IMR-90 (cell line): ENCODE measurements at regions not wholly inside any gene's neighbourhood (a gene's known extent, or its start where the extent isn't known, plus 50 kb on each side); places are given as distances from the start of the nearest gene placed in this dataset.

ENCODE experiments used
- ATAC-seq: fragments of 200-7000 bp; cut with Tn5 transposase; 2 replicates; pipeline ENCODE4 v1.9.1; 2020; ENCODE audit warnings: low read depth, mild to moderate bottlenecking, moderate library complexity
- BruUV-seq: library from RNA; stranded (reverse); fragments of 400-500 nt; replicated peaks from 2 replicates; lab custom pipeline; 2021; lab: Mats Ljungman, UMichigan
- CTCF ChIA-PET: fragments of 300-600 bp; formaldehyde crosslinking; extraction: SDS; loops from one replicate; lab custom pipeline; 2021; ENCODE audit warnings: antibody characterized with exemption; lab: Yijun Ruan, JAX
- POLR2A ChIA-PET: fragments of 300-600 bp; sonication (Branson Sonifier 250); formaldehyde crosslinking; loops from one replicate; lab custom pipeline; 2022; ENCODE audit warnings: antibody characterized with exemption; ENCODE audit not compliant: unreplicated experiment; lab: Charles Lee
- DNase-seq: peaks from one replicate; pipeline ENCODE4 v3.0.0; 2013
- H2AFZ ChIP-seq: replicated peaks from 2 replicates; pipeline ENCODE3; 2013; ENCODE audit warnings: low read length, mild to moderate bottlenecking; ENCODE audit not compliant: poor library complexity
- H2AK5ac ChIP-seq: 2 replicates; pipeline ENCODE4 v1.6.1; 2013; ENCODE audit warnings: low read depth, low read length, inconsistent platforms
- H2AK9ac ChIP-seq: replicated peaks from 2 replicates; pipeline ENCODE3; 2013; ENCODE audit warnings: mild to moderate bottlenecking, low read depth, low read length, moderate library complexity; ENCODE audit not compliant: poor library complexity
- H2BK120ac ChIP-seq: 2 replicates; pipeline ENCODE4 v1.6.1; 2013; ENCODE audit warnings: low read depth, low read length, inconsistent platforms
- H2BK15ac ChIP-seq: 3 replicates; pipeline ENCODE4 v1.6.1; 2013; ENCODE audit warnings: low read depth, low read length, inconsistent platforms
- H2BK20ac ChIP-seq: 2 replicates; pipeline ENCODE4 v1.6.1; 2013; ENCODE audit warnings: low read depth, mild to moderate bottlenecking, inconsistent platforms, low read length, moderate library complexity
- H2BK5ac ChIP-seq: 2 replicates; pipeline ENCODE4 v1.6.1; 2013; ENCODE audit warnings: mild to moderate bottlenecking, low read depth, low read length, inconsistent platforms; ENCODE audit not compliant: poor library complexity, severe bottlenecking
- H3K14ac ChIP-seq: replicated peaks from 2 replicates; pipeline ENCODE4 v1.6.1; 2013; ENCODE audit warnings: low read depth, low read length, inconsistent platforms
- H3K18ac ChIP-seq: 2 replicates; pipeline ENCODE4 v1.6.1; 2013; ENCODE audit warnings: low read depth, low read length, control low read depth
- H3K23ac ChIP-seq: 2 replicates; pipeline ENCODE4 v1.6.1; 2013; ENCODE audit warnings: low read depth, low read length, inconsistent platforms
- H3K27ac ChIP-seq: 2 replicates; pipeline ENCODE4 v1.5.1; 2013; ENCODE audit warnings: mild to moderate bottlenecking, control low read depth, low read length; ENCODE audit not compliant: insufficient read depth
- H3K27me3 ChIP-seq: 2 replicates; pipeline ENCODE4 v1.6.1; 2013; ENCODE audit warnings: low read length; ENCODE audit not compliant: control insufficient read depth, insufficient read depth
- H3K36me3 ChIP-seq: 2 replicates; pipeline ENCODE4 v1.6.1; 2013; ENCODE audit warnings: low read length, mixed read lengths; ENCODE audit not compliant: control insufficient read depth, insufficient read depth
- H3K4ac ChIP-seq: 2 replicates; pipeline ENCODE4 v1.6.1; 2013; ENCODE audit warnings: low read depth, low read length, inconsistent platforms
- H3K4me1 ChIP-seq: 2 replicates; pipeline ENCODE4 v1.6.1; 2013; ENCODE audit warnings: low read length, mixed read lengths; ENCODE audit not compliant: control insufficient read depth, insufficient read depth
- H3K4me2 ChIP-seq: 2 replicates; pipeline ENCODE4 v1.6.1; 2013; ENCODE audit warnings: low read depth, mild to moderate bottlenecking, control low read depth, low read length, moderate library complexity
- H3K4me3 ChIP-seq: 2 replicates; pipeline ENCODE4 v1.5.1; 2013; ENCODE audit warnings: low read depth, mild to moderate bottlenecking, control low read depth, low read length, moderate library complexity; ENCODE audit not compliant: insufficient read depth
- H3K56ac ChIP-seq: 2 replicates; pipeline ENCODE4 v1.6.1; 2013; ENCODE audit warnings: low read length, inconsistent platforms; ENCODE audit not compliant: insufficient read depth; ENCODE audit errors: extremely low read depth
- H3K79me1 ChIP-seq, 2 experiments: 2 replicates each; pipeline ENCODE4 v1.6.1; 2013; ENCODE audit warnings: low read length in 2 of 2, inconsistent platforms in 1 of 2, low read depth in 1 of 2
- H3K9ac ChIP-seq: 2 replicates; pipeline ENCODE4 v1.6.1; 2013; ENCODE audit warnings: low read depth, low read length, control low read depth
- H3K9me1 ChIP-seq: 2 replicates; pipeline ENCODE4 v1.6.1; 2013; ENCODE audit warnings: low read length, inconsistent platforms; ENCODE audit not compliant: insufficient read depth
- H3K9me3 ChIP-seq: 2 replicates; pipeline ENCODE4 v1.6.1; 2013; ENCODE audit warnings: low read length; ENCODE audit not compliant: control insufficient read depth, insufficient read depth
- H4K20me1 ChIP-seq: 2 replicates; pipeline ENCODE4 v1.6.1; 2013; ENCODE audit warnings: low read length, inconsistent platforms; ENCODE audit not compliant: insufficient read depth
- H4K5ac ChIP-seq: 2 replicates; pipeline ENCODE4 v1.6.1; 2013; ENCODE audit warnings: mild to moderate bottlenecking, low read depth, low read length, control low read depth
- H4K8ac ChIP-seq, 2 experiments: 2 replicates each; pipeline ENCODE4 v1.6.1; 2013; ENCODE audit warnings: low read depth in 2 of 2, low read length in 2 of 2, control low read depth in 1 of 2, inconsistent platforms in 1 of 2
- H4K91ac ChIP-seq: 2 replicates; pipeline ENCODE4 v1.6.1; 2013; ENCODE audit warnings: low read depth, low read length, inconsistent platforms; ENCODE audit not compliant: insufficient read depth
- CEBPB ChIP-seq: IDR thresholded peaks from 2 replicates; pipeline ENCODE4 v1.6.1; 2012; ENCODE audit warnings: low read depth, low read length, improper control_type of control experiment
- RCOR1 ChIP-seq: IDR thresholded peaks from 2 replicates; pipeline ENCODE4 v1.6.1; 2012; ENCODE audit warnings: mild to moderate bottlenecking, low read length, improper control_type of control experiment; ENCODE audit not compliant: insufficient replicate concordance
- dilution Hi-C: fragments of 300-500 bp; cut with HindIII; formaldehyde crosslinking; loops from one replicate; pipeline ENCODE4 v1.14.3; 2018; ENCODE audit warnings: low sequenced_read_pairs; ENCODE audit not compliant: unreplicated experiment
- in situ Hi-C: fragments of 300-500 bp; cut with MboI; formaldehyde crosslinking; loops from 3 replicates; pipeline ENCODE4 v1.14.3; 2019; ENCODE audit warnings: low sequenced_read_pairs, inconsistent platforms, mixed read lengths
- intact Hi-C: fragments of 100-400 bp; cut with micrococcal nuclease; formaldehyde crosslinking; loops from 2 replicates; pipeline ENCODE4 v1.10.0; 2022

- Histone ChIP-seq H3K79me1 (no peaks in the 10 kb centered on the region), H2BK15ac (peak overlapping the region; percentile 72; the same call in 1 of the 3 replicates), H3K9ac (no peak overlapping the region), H2BK120ac (peak overlapping the region; percentile 81), H3K56ac (no peak overlapping the region), H3K4me2 (no peak overlapping the region), H3K27me3 (no peaks in the 10 kb centered on the region), H4K20me1 (no peaks in the 10 kb centered on the region), H3K14ac (peak overlapping the region; percentile 69), H4K91ac (peak overlapping the region; percentile 89), H3K36me3 (no peaks in the 10 kb centered on the region), H2AK5ac (peak overlapping the region; percentile 97), H4K5ac (peak overlapping the region; percentile 44), H3K27ac (peak overlapping the region; percentile 93), H2BK20ac (peak overlapping the region; percentile 85; the same call in 1 of the 2 replicates), H3K9me3 (no peaks in the 10 kb centered on the region), H3K9me1 (peaks cover 7% of the 10 kb centered on the region), H3K4ac (peak overlapping the region; percentile 78), H4K8ac (peak overlapping the region in 1 of 2 experiments; percentile 53; a peak in 2 of 4 replicates), H2BK5ac (peak overlapping the region; percentile 74), H3K4me3 (no peak overlapping the region), H3K4me1 (peaks cover 14% of the 10 kb centered on the region), H2AFZ (no peak overlapping the region), H3K23ac (peak overlapping the region; percentile 76; the same call in 1 of the 2 replicates), H3K18ac (peak overlapping the region; percentile 72), H2AK9ac (peak overlapping the region; percentile 10)
- CTCF ChIA-PET: interaction anchor here (0.7 kb wide), 1 partner anchor 9 kb away, joined by 3 read pairs; no protein-coding TSS in a partner anchor
- DNase-seq (peak; percentile 75), ATAC-seq (peak; percentile 19)
- POLR2A ChIA-PET: no interaction called here
- in situ Hi-C loops: no loop called here
- intact Hi-C loops: loop anchor here (2.0 to 5.0 kb wide), 2 partner anchors 105 to 144 kb away; partner anchors contain the start of gene TNC
- BruUV-seq: no TSS peak
- TF ChIP-seq RCOR1 (no peak), CEBPB (peak; percentile 39; the same call in 1 of the 2 replicates)
- dilution Hi-C loops: no loop called here
These were observed 144.5 kb upstream of the TNC start for GRCh38 chr9:115262477-115262876.
